ENCODE measurements at regions not wholly inside any gene's neighbourhood (a gene's known extent, or its start where the extent isn't known, plus 50 kb on each side); places are given as distances from the start of the nearest gene placed in this dataset.

DNA sequence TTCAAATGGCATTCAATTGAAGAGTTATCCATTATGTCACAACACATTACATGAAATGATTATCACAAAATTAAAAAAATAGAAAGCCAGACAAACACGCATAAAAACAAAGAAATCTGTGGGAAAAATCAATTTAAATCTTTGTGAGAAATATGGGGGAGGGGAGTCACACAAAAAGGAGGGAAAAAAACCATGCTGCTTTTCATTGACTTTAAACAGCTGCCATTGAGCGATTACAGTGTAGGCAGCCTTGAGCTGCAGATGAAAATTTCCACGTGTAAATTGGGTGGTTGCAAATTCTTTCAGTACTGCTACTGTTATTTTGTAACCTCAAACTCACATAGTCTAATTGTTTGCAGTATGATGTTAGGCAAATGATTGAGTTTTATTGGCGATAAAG lies 889.9 kb upstream of the PHF14 start:
- no peak overlapping the region for H3K27ac ChIP-seq
- no peaks in the 10 kb centered on the region for H3K4me1 ChIP-seq
- no peak for DNase-seq

DNA sequence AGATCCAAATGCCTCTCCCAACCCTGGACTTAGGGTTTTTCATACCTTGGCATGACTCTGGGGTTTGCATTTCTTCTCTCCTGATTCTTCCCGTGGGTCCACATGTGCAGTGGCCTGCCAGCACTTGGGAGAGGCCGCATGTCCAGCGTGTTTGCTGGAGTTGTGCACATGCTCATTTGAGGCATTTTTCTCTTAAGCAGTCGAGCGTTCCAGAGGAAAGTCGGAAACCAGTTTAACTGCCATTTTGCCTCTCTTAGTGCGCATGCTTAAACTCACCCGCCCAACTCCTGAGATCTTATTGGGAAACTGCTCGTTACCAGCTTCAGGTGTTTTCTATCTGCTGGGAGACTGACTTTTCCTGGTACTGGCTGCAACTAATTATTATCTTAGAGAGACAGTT lies 888.4 kb upstream of the PHF14 start:
- H3K36me3 ChIP-seq = no peaks in the 10 kb centered on the region
- DNase-seq = no peak
- H3K27ac ChIP-seq = no peak overlapping the region
- H3K4me1 ChIP-seq = no peaks in the 10 kb centered on the region
- no peak overlapping the region for H3K4me3 ChIP-seq
- no peaks in the 10 kb centered on the region for H3K9me3 ChIP-seq
- TF ChIP-seq, protein P1, sequence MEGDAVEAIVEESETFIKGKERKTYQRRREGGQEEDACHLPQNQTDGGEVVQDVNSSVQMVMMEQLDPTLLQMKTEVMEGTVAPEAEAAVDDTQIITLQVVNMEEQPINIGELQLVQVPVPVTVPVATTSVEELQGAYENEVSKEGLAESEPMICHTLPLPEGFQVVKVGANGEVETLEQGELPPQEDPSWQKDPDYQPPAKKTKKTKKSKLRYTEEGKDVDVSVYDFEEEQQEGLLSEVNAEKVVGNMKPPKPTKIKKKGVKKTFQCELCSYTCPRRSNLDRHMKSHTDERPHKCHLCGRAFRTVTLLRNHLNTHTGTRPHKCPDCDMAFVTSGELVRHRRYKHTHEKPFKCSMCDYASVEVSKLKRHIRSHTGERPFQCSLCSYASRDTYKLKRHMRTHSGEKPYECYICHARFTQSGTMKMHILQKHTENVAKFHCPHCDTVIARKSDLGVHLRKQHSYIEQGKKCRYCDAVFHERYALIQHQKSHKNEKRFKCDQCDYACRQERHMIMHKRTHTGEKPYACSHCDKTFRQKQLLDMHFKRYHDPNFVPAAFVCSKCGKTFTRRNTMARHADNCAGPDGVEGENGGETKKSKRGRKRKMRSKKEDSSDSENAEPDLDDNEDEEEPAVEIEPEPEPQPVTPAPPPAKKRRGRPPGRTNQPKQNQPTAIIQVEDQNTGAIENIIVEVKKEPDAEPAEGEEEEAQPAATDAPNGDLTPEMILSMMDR (IDR thresholded peaks at IDR 0.05) = no peak
- intact Hi-C loops (cut with DNase I; ENCODE audit: low total_unique reads) = no loop called here
- no peaks in the 10 kb centered on the region for H3K27me3 ChIP-seq

More for the DNA sequence above, 889.9 kb upstream of the PHF14 start:
- no peak overlapping the region for H3K4me3 ChIP-seq
- H3K36me3 ChIP-seq = no peaks in the 10 kb centered on the region
- H3K27me3 ChIP-seq = no peaks in the 10 kb centered on the region
- TF ChIP-seq, protein P1 (IDR thresholded peaks at IDR 0.05) = no peak
- no peaks in the 10 kb centered on the region for H3K9me3 ChIP-seq
- intact Hi-C loops (cut with DNase I; ENCODE audit: low total_unique reads) = no loop called here

DNA sequence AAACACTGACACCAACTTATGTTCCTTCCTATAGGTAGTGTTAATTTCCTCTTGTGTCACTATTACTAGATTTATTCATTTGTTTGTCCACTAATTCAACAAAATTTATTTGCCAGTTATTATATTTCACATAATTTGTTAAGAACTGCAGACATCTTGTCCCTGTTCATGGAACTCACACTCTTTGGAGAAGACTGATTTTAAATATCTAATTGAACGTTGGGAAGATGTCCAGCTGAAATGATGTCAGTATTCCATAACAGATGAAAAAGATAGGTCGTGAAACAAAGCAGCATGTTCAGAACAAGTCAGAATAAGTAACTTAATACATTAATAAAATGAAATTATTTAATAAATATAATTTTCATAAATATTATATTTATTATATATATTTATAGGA lies 873.1 kb upstream of the PHF14 start:
- intact Hi-C loops (cut with DNase I; ENCODE audit: low total_unique reads) = no loop called here

DNA sequence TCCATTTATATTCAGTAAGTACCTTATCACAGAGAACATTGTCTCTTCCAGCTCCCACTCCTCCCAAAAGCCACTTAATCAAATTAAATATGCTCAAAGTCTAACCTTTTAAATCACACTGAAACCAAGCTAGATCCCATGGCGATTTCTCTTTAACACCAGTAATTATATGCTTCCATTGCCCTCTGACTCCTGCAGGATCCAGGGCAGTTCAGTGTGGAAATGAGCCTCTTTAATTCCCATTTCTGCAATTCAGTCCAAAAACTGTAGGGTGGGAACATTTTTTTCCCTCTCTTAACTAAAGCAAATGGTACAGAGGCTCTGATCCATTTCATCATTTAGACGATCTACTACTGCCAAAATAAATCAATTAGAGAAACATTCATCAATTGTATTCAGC lies 872.3 kb upstream of the PHF14 start:
- H3K9me3 ChIP-seq = no peaks in the 10 kb centered on the region
- TF ChIP-seq, protein P1 (IDR thresholded peaks at IDR 0.05) = no peak
- intact Hi-C loops (cut with DNase I; ENCODE audit: low total_unique reads) = no loop called here
- no peaks in the 10 kb centered on the region for H3K4me1 ChIP-seq
- DNase-seq = no peak
- H3K27me3 ChIP-seq = no peaks in the 10 kb centered on the region
- no peak overlapping the region for H3K4me3 ChIP-seq
- no peaks in the 10 kb centered on the region for H3K36me3 ChIP-seq
- H3K27ac ChIP-seq = no peak overlapping the region

More for the DNA sequence above, 873.1 kb upstream of the PHF14 start:
- H3K27ac ChIP-seq = no peak overlapping the region
- no peak for DNase-seq
- H3K4me1 ChIP-seq = no peaks in the 10 kb centered on the region
- TF ChIP-seq, protein P1 (IDR thresholded peaks at IDR 0.05) = no peak
- H3K4me3 ChIP-seq = no peak overlapping the region
- H3K27me3 ChIP-seq = no peaks in the 10 kb centered on the region
- H3K9me3 ChIP-seq = no peaks in the 10 kb centered on the region
- H3K36me3 ChIP-seq = no peaks in the 10 kb centered on the region

DNA sequence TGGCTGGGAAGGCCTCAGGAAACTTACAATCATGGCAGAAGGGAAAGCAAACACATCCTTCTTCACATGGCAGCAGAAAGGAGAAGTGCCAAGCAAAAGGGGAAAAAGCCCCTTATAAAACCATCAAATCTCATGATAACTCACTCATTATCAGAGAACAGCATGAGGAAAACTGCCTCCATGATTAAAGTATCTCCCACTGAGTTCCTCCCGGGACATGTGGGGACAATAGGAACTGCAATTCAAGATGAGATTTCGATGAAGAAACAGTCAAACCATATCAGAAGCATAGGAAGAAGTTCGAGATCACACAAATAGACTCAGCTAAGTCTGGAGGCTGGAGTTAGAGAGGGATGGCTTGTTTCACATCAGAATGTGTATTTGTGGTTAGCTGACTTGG lies 869.4 kb upstream of the PHF14 start:
- DNase-seq = no peak
- intact Hi-C loops (cut with DNase I; ENCODE audit: low total_unique reads) = no loop called here
- TF ChIP-seq, protein P1 (IDR thresholded peaks at IDR 0.05) = no peak
- H3K27me3 ChIP-seq = no peaks in the 10 kb centered on the region
- H3K4me1 ChIP-seq = no peaks in the 10 kb centered on the region
- H3K27ac ChIP-seq = no peak overlapping the region
- H3K9me3 ChIP-seq = no peaks in the 10 kb centered on the region
- no peaks in the 10 kb centered on the region for H3K36me3 ChIP-seq
- no peak overlapping the region for H3K4me3 ChIP-seq

DNA sequence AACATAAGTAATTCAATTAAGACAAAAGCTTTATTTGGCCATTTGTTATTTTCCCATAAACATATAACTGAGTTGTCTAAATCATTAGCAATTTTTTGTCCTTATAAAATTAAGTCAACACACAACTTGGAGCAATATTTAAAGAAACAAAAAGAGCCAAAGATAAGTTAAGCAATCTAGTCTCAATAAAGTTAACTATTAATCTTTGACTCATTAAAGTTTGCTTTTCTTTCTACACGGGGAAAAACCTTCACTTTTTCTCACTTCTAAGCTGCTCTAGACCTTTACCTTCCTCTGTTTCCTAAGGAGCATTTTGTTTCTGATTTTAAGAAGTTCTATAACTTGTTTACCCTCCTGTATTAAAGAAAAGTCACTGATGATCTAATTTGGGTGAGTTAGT lies 867.1 kb upstream of the PHF14 start:
- H3K4me1 ChIP-seq = no peaks in the 10 kb centered on the region
- no peaks in the 10 kb centered on the region for H3K9me3 ChIP-seq
- H3K27ac ChIP-seq = no peak overlapping the region
- H3K4me3 ChIP-seq = no peak overlapping the region
- H3K27me3 ChIP-seq = no peaks in the 10 kb centered on the region
- no peaks in the 10 kb centered on the region for H3K36me3 ChIP-seq
- intact Hi-C loops (cut with DNase I; ENCODE audit: low total_unique reads) = no loop called here
- TF ChIP-seq, protein P1 (IDR thresholded peaks at IDR 0.05) = no peak
- no peak for DNase-seq

Data from tibial artery (tissue), 4 donors.